SU-DHL-6 (cell line): ENCODE measurements at regions not wholly inside any gene's neighbourhood (a gene's known extent, or its start where the extent isn't known, plus 50 kb on each side); places are given as distances from the start of the nearest gene placed in this dataset.

Experiments
- H2AFZ ChIP-seq: fragments of 200-600 bp; sonication (generic); 2 replicates; pipeline ENCODE4 v1.6.1; 2014; ENCODE audit warnings: low read depth, mild to moderate bottlenecking, moderate library complexity, mixed read lengths, antibody characterized with exemption, low read length; ENCODE audit not compliant: severe bottlenecking
- H3F3A ChIP-seq: fragments of 200-600 bp; shearing (Covaris generic); 2 replicates; pipeline ENCODE4 v1.6.0; 2016; ENCODE audit warnings: antibody characterized with exemption, mild to moderate bottlenecking; ENCODE audit not compliant: insufficient read depth
- H3K27ac ChIP-seq: fragments of 200-600 bp; sonication (generic); 2 replicates; pipeline ENCODE4 v1.5.1; 2016; ENCODE audit warnings: low read depth, mild to moderate bottlenecking, low read length, moderate library complexity, mixed read lengths
- H3K27me3 ChIP-seq: fragments of 200-600 bp; sonication (generic), shearing (Covaris generic); 2 replicates; pipeline ENCODE4 v1.6.0; 2014; ENCODE audit warnings: mild to moderate bottlenecking, low read length
- H3K36me3 ChIP-seq: fragments of 200-600 bp; sonication (generic); 2 replicates; pipeline ENCODE4 v1.6.1; 2014; ENCODE audit warnings: mild to moderate bottlenecking, low read length, mixed read lengths
- H3K4me2 ChIP-seq: fragments of 300-600, 200-600 bp; shearing (Covaris generic), sonication (generic); 2 replicates; pipeline ENCODE4 v1.6.0; 2014; ENCODE audit warnings: low read length, low read depth, mild to moderate bottlenecking; ENCODE audit not compliant: poor library complexity, severe bottlenecking
- H3K4me3 ChIP-seq: fragments of 200-600 bp; sonication (generic); 2 replicates; pipeline ENCODE4 v1.5.1; 2014; ENCODE audit warnings: antibody characterized with exemption, low read length, mild to moderate bottlenecking, mixed read lengths; ENCODE audit not compliant: insufficient read depth, poor library complexity, severe bottlenecking
- H3K79me2 ChIP-seq: fragments of 200-600 bp; sonication (generic); 2 replicates; pipeline ENCODE4 v1.6.1; 2014; ENCODE audit warnings: mild to moderate bottlenecking, low read length, moderate library complexity; ENCODE audit not compliant: insufficient read depth
- H3K9ac ChIP-seq: fragments of 200-600 bp; sonication (generic); 2 replicates; pipeline ENCODE4 v1.7.0; 2014; ENCODE audit warnings: mild to moderate bottlenecking, low read length
- H3K9me2 ChIP-seq: fragments of 200-600 bp; sonication (generic); replicated peaks from 2 replicates; pipeline ENCODE4 v1.6.1; 2014; ENCODE audit warnings: low read length; ENCODE audit not compliant: insufficient read depth
- H3K9me3 ChIP-seq: fragments of 200-600 bp; sonication (generic); 2 replicates; pipeline ENCODE4 v1.6.1; 2014; ENCODE audit warnings: low read length, mixed read lengths; ENCODE audit not compliant: insufficient read depth
- H4K20me1 ChIP-seq: fragments of 200-600 bp; sonication (generic); 2 replicates; pipeline ENCODE4 v1.6.1; 2014; ENCODE audit warnings: low read depth, mild to moderate bottlenecking, antibody characterized with exemption, low read length, moderate library complexity, mixed read lengths
- CTCF ChIP-seq: fragments of 200-600 bp; sonication (generic); IDR thresholded peaks from one replicate; pipeline ENCODE4 v1.5.1; 2017; ENCODE audit warnings: antibody characterized with exemption, mild to moderate bottlenecking, low read length, moderate library complexity; ENCODE audit not compliant: insufficient read depth, poor library complexity, severe bottlenecking
- EZH2phosphoT487 ChIP-seq: fragments of 200-600 bp; sonication (generic), shearing (Covaris generic); conservative IDR thresholded peaks from 2 replicates; pipeline ENCODE4 v1.6.1; 2018; ENCODE audit warnings: mild to moderate bottlenecking, antibody characterized with exemption, low read length, moderate library complexity, mixed read lengths

DNA sequence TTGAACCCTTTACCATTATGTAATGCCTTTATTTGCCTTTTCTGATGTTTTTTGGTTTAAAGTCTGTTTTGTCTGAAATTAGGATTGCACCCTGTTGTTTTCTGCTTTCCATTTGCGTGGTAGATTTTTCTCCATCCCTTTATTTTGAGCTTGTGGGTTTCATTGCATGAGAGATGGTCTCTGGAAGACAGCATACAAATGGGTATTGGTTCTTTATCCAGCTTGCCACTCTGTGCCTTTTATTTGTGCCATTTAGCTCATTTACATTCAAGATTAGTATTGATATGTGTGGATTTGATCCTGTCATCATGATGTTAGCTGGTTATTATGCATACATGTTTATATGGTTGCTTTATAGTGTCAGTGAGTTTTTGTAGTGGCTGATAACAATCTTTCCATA lies 318.7 kb upstream of the PPP2R3A start:
- no peak overlapping the region for H2AFZ ChIP-seq

GRCh38 chr3:135649361-135649760 lies 316.2 kb upstream of the PPP2R3A start:
- Histone ChIP-seq H3K4me2 (no peak overlapping the region), H3K27ac (no peak overlapping the region), H3K27me3 (no peaks in the 10 kb centered on the region), H3F3A (no peaks in the 10 kb centered on the region), H3K79me2 (no peaks in the 10 kb centered on the region), H4K20me1 (no peaks in the 10 kb centered on the region), H3K9ac (no peak overlapping the region), H3K4me3 (no peak overlapping the region), H3K9me2 (no peaks in the 10 kb centered on the region), H2AFZ (no peak overlapping the region), H3K36me3 (no peaks in the 10 kb centered on the region), H3K9me3 (no peaks in the 10 kb centered on the region)
- TF ChIP-seq EZH2phosphoT487 = no peak
- no peak for TF ChIP-seq CTCF

More for the DNA sequence above, 318.7 kb upstream of the PPP2R3A start:
- H3K27ac ChIP-seq = no peak overlapping the region
- no peak overlapping the region for H3K4me2 ChIP-seq
- H3K9ac ChIP-seq = no peak overlapping the region
- no peak for TF ChIP-seq CTCF
- TF ChIP-seq EZH2phosphoT487 = no peak
- no peak overlapping the region for H3K4me3 ChIP-seq
- H3K9me2 ChIP-seq = no peaks in the 10 kb centered on the region
- H3K79me2 ChIP-seq = no peaks in the 10 kb centered on the region
- H3K36me3 ChIP-seq = no peaks in the 10 kb centered on the region
- H3K27me3 ChIP-seq = no peaks in the 10 kb centered on the region
- H4K20me1 ChIP-seq = no peaks in the 10 kb centered on the region
- no peaks in the 10 kb centered on the region for H3K9me3 ChIP-seq
- no peaks in the 10 kb centered on the region for H3F3A ChIP-seq

- Histone ChIP-seq H3K9me3 (no peaks in the 10 kb centered on the region), H3K9ac (no peak overlapping the region), H2AFZ (no peak overlapping the region), H3K27ac (no peak overlapping the region), H3K9me2 (no peaks in the 10 kb centered on the region), H3K79me2 (no peaks in the 10 kb centered on the region), H3K4me3 (no peak overlapping the region), H3K27me3 (no peaks in the 10 kb centered on the region), H3F3A (no peaks in the 10 kb centered on the region), H3K4me2 (no peak overlapping the region), H3K36me3 (no peaks in the 10 kb centered on the region), H4K20me1 (no peaks in the 10 kb centered on the region)
- TF ChIP-seq CTCF (no peak), EZH2phosphoT487 (no peak)
These were observed 315.2 kb upstream of the PPP2R3A start for GRCh38 chr3:135650309-135650708.
